ENCODE measurements at regions not wholly inside any gene's neighbourhood (a gene's known extent, or its start where the extent isn't known, plus 50 kb on each side); places are given as distances from the start of the nearest gene placed in this dataset.

DNA sequence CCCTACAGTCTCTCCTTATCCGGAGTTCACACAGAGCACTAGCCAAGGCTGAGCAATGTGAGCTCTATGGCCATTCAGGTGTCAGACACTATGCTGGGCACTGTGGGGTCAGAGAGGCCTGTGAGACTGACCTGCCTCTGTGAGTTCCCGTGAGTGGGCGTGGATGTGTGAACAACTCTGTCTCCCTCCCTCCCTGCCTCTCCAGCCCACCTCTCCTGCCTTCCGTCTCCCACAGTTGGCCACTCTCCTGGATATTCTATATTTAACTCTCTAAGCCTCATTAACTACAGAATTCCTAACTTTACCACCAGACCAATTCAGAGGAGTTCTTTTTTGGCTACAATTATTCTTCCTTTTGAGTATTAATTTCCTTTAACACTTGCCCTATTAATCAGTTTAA, 191.6 kb upstream of the NCAM1 start:
- no peak for DNase-seq
- Histone ChIP-seq H3K27me3 (ENCODE audit: control insufficient read depth, insufficient read depth, low read length) (no peaks in the 10 kb centered on the region), H3K36me3 (ENCODE audit: control insufficient read depth, insufficient read depth, low read length) (no peaks in the 10 kb centered on the region), H3K27ac (ENCODE audit: low read length) (no peak overlapping the region), H3K9me3 (ENCODE audit: control insufficient read depth, insufficient read depth, low read length) (no peaks in the 10 kb centered on the region), H3K4me1 (ENCODE audit: control insufficient read depth, insufficient read depth, low read length) (no peaks in the 10 kb centered on the region), H3K4me3 (ENCODE audit: low read length) (no peak overlapping the region)
- Mint-ChIP-seq H3K4me1 (no peaks in the 10 kb centered on the region), H3K9me3 (no peaks in the 10 kb centered on the region), H3K27ac (no peak overlapping the region), H3K27me3 (ENCODE audit: low read depth in 2 of 2) (peaks cover 17% of the 10 kb centered on the region in 2 donors), H3K4me3 (no peak overlapping the region), H3K36me3 (no peaks in the 10 kb centered on the region)
- TF ChIP-seq, protein P1, sequence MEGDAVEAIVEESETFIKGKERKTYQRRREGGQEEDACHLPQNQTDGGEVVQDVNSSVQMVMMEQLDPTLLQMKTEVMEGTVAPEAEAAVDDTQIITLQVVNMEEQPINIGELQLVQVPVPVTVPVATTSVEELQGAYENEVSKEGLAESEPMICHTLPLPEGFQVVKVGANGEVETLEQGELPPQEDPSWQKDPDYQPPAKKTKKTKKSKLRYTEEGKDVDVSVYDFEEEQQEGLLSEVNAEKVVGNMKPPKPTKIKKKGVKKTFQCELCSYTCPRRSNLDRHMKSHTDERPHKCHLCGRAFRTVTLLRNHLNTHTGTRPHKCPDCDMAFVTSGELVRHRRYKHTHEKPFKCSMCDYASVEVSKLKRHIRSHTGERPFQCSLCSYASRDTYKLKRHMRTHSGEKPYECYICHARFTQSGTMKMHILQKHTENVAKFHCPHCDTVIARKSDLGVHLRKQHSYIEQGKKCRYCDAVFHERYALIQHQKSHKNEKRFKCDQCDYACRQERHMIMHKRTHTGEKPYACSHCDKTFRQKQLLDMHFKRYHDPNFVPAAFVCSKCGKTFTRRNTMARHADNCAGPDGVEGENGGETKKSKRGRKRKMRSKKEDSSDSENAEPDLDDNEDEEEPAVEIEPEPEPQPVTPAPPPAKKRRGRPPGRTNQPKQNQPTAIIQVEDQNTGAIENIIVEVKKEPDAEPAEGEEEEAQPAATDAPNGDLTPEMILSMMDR (IDR thresholded peaks at IDR 0.05) = no peak
- intact Hi-C loops (cut with micrococcal nuclease) = no loop called here
- no peak for ATAC-seq
- WGBS (ENCODE audit: insufficient coverage) = 89% methylated on average over 4 of the region's 4 CpGs

DNA sequence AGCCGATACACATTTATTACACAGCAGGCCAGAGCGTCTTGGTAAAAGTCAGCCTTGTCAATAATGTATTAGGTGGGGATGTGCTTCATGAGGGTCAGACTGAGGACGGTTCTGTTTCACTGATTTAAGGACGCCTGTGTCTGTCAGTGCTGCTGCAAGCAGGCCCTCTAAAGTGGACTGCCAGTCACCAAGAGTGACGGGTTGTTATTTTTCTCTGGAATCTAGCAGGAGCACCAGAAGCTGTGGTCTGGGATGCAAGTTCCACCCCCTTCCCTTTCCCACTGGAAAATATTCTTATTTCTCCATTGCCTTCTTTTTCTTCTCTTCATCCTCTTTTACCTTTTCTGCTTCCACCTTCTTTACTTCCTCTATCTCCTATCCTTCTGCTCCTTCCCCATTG, 191.2 kb upstream of the NCAM1 start:
- ATAC-seq = no peak
- intact Hi-C loops (cut with micrococcal nuclease) = no loop called here
- no peak for DNase-seq
- H3K27ac ChIP-seq (ENCODE audit: low read length) = no peak overlapping the region
- TF ChIP-seq, protein P1 (IDR thresholded peaks at IDR 0.05) = no peak
- H3K4me3 ChIP-seq (ENCODE audit: low read length) = no peak overlapping the region
- no peaks in the 10 kb centered on the region for H3K9me3 ChIP-seq (ENCODE audit: control insufficient read depth, insufficient read depth, low read length)
- Mint-ChIP-seq H3K9me3 (no peaks in the 10 kb centered on the region), H3K4me3 (no peak overlapping the region), H3K27ac (no peak overlapping the region), H3K36me3 (no peaks in the 10 kb centered on the region), H3K27me3 (ENCODE audit: low read depth in 2 of 2) (peaks cover 17% of the 10 kb centered on the region in 2 donors), H3K4me1 (no peaks in the 10 kb centered on the region)
- H3K4me1 ChIP-seq (ENCODE audit: control insufficient read depth, insufficient read depth, low read length) = no peaks in the 10 kb centered on the region
- no peaks in the 10 kb centered on the region for H3K36me3 ChIP-seq (ENCODE audit: control insufficient read depth, insufficient read depth, low read length)
- WGBS (ENCODE audit: insufficient coverage) = 94% methylated on average over 5 of the region's 5 CpGs
- no peaks in the 10 kb centered on the region for H3K27me3 ChIP-seq (ENCODE audit: control insufficient read depth, insufficient read depth, low read length)

DNA sequence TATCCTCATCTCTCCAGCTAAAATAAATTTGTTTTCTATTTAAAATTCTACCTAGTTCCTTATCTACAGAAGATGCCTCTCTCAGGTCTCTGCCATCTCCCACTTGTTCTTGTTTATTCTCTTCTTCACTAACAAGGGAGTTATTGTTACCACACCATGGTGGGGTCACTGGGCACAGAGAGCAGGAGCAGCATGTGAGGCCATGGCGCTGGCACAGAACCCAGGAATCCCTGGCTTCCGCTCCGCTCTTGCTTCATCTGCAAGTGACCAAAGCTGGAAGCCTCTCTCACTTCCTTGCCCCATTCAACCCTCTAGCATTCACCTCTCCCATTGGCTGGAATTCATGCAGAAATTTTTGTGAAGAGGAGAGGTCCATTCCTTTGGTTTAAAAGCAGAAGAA, 190.7 kb upstream of the NCAM1 start:
- Histone ChIP-seq H3K9me3 (ENCODE audit: control insufficient read depth, insufficient read depth, low read length) (no peaks in the 10 kb centered on the region), H3K27ac (ENCODE audit: low read length) (no peak overlapping the region), H3K4me3 (ENCODE audit: low read length) (no peak overlapping the region), H3K4me1 (ENCODE audit: control insufficient read depth, insufficient read depth, low read length) (no peaks in the 10 kb centered on the region), H3K27me3 (ENCODE audit: control insufficient read depth, insufficient read depth, low read length) (no peaks in the 10 kb centered on the region), H3K36me3 (ENCODE audit: control insufficient read depth, insufficient read depth, low read length) (no peaks in the 10 kb centered on the region)
- intact Hi-C loops (cut with micrococcal nuclease) = no loop called here
- DNase-seq (no peak), ATAC-seq (no peak)
- no peaks in the 10 kb centered on the region for H3K4me1 Mint-ChIP-seq
- H3K4me3 Mint-ChIP-seq = no peak overlapping the region
- no peaks in the 10 kb centered on the region for H3K9me3 Mint-ChIP-seq
- no peaks in the 10 kb centered on the region for H3K36me3 Mint-ChIP-seq
- WGBS (ENCODE audit: insufficient coverage) = 98% methylated on average over 3 of the region's 3 CpGs
- H3K27me3 Mint-ChIP-seq (ENCODE audit: low read depth in 2 of 2) = peaks cover 16 to 17% of the 10 kb centered on the region in 2 donors
- TF ChIP-seq, protein P1 (IDR thresholded peaks at IDR 0.05) = no peak
- no peak overlapping the region for H3K27ac Mint-ChIP-seq

DNA sequence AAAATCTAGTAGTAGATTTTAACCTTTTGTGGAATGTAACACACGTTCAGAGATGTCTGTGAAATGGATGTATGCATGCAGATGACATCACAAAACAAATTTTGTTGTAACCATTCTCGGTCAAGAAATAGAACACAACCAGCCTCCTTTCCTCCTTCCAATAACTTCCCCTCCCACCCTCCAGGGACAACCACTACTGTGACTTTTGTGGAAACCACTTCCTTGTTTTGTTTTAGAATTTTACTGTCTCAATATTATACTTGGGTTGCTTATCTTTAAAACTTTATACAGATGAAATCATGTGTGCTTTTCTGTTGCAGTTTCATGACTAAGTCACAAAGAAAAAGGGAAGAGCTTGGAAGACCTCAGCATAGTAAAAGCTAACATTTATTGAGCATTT, 189.4 kb upstream of the NCAM1 start:
- no peaks in the 10 kb centered on the region for H3K4me1 ChIP-seq (ENCODE audit: control insufficient read depth, insufficient read depth, low read length)
- Mint-ChIP-seq H3K4me1 (no peaks in the 10 kb centered on the region), H3K9me3 (no peaks in the 10 kb centered on the region), H3K27me3 (ENCODE audit: low read depth in 2 of 2) (peaks cover 8 to 17% of the 10 kb centered on the region in 2 donors), H3K4me3 (no peak overlapping the region), H3K27ac (no peak overlapping the region), H3K36me3 (no peaks in the 10 kb centered on the region)
- ATAC-seq = no peak
- H3K27me3 ChIP-seq (ENCODE audit: control insufficient read depth, insufficient read depth, low read length) = no peaks in the 10 kb centered on the region
- no peak overlapping the region for H3K4me3 ChIP-seq (ENCODE audit: low read length)
- H3K36me3 ChIP-seq (ENCODE audit: control insufficient read depth, insufficient read depth, low read length) = no peaks in the 10 kb centered on the region
- 0% methylated on average over 1 of the region's 2 CpGs for WGBS (ENCODE audit: insufficient coverage)
- intact Hi-C loops (cut with micrococcal nuclease) = no loop called here
- TF ChIP-seq, protein P1 (IDR thresholded peaks at IDR 0.05) = no peak
- DNase-seq = no peak
- H3K9me3 ChIP-seq (ENCODE audit: control insufficient read depth, insufficient read depth, low read length) = no peaks in the 10 kb centered on the region
- H3K27ac ChIP-seq (ENCODE audit: low read length) = no peak overlapping the region

All from natural killer cell (primary cell).